GM19438 (cell line): ENCODE measurements at regions not wholly inside any gene's neighbourhood (a gene's known extent, or its start where the extent isn't known, plus 50 kb on each side); places are given as distances from the start of the nearest gene placed in this dataset.

Experiments
- ATAC-seq: cut with Tn5 transposase; IDR thresholded peaks from one replicate; pipeline ENCODE4 v1.9.1; 2021; ENCODE audit warnings: low read depth; ENCODE audit not compliant: unreplicated experiment

DNA sequence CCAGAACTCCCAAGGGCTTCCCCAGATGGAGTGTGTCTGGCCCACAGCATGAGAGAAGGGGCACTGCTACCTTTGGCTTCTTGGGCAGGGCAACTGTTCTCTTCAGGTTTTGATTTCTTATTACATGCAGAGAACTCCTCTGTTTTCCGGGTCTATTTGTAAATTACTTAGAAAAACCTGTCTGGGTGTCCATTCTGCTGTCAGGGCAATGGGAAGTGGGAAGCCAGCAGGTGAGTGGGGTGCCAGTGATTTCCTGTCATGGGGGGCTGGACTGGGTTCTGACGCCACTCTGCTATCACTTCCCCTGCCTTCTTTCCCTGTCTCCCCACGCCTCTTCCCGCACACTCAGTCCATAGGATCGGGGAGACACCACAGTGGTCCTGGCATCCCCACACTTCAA, 58.0 kb upstream of the LGALSL start:
- ATAC-seq: no peak

DNA sequence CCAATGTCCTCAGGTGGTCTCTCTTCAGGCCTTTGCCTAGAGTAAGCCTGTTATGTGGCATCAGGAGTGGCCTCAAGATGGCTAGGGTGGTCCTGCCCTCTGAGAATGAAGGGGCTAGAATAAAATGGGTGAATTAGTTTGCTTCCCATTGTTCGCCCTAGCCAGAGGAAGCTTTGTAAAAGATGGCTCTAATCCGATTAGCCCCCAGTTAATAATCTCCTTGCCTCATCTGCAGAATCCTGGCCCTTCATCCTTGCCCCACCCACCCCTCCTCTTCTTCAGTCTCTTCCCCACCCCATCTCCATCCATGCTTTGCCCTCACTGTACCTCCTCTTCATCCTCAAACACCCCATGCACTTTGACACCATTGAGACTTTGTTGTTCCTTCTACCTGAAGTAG, 57.4 kb upstream of the LGALSL start:
- no peak for ATAC-seq

DNA sequence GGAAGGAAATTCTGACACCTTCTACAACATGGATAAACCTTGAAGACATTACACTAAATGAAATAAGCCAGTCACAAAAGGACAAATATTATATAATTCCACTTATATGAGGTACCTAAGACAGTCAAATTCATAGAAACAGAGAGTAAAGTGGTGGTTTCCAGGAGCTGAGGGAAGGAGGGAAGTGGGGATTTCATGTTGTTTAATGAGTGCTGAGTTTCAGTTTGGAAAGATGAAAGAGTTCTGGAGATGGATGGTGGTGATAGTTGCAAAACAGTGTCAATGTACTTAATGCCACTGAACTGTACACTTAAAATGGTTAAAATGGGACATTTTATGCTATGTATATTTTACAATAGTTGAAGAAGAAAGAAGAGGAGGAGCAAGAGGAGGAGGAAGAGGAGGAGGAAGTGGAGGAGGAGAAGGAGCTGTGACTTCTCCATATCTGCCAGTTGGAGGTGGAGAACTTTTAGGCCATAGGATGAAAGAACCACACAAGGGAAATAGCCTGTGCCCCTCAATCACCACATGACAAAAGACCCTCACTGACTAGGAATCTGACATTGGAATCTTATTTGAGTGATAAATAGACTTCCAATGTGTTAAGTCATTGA, 55.3 kb upstream of the LGALSL start:
- ATAC-seq: no peak

DNA sequence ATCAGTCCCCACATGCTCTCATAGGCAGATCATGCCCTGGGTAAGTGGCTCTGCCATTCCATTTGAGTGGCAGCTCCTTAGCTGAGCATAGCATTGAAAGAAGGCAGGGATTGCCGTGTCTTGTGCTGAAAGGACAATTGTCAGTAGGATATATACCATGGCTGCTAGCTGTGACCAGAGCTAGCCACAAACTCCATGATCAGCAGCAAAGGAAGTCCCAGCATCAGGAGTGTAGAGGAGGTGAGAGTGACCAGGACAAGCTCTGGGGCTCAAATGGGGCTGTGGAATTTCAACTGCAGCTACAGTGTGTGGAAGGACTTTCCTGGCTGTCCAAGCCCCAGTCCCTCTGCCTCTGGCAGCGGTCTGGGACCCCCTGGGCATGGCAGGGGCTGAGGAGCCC, 54.4 kb upstream of the LGALSL start:
- ATAC-seq: no peak

DNA sequence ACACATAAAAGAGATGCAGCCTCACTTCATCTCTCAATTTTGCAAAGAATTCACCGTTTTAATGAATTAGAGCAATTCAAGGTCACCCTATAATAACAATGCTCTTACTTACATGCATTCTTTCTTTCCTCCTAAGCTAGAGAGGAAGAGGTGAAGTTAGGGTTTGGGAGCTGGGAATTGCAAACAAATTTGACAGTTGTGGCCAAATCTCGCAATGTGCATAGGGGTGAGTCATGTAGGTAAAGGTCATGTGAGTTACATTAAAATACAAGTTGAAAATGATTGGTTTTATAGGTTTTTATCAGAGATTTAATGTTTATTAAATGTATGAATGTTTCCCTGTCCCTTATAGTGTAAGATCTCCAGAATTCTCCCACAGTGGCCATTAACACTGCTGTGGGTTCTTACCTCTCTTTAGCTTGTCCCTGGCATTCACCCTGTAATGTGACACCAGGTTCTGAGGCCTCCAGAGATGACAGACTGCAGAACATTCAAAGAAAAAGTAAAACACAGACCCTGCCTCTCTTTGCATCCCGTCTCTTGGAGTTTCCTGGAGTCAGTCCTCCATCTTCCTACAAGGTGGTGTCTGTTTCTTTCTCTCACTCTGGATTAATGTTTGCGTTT, 53.7 kb upstream of the LGALSL start:
- ATAC-seq: no peak

DNA sequence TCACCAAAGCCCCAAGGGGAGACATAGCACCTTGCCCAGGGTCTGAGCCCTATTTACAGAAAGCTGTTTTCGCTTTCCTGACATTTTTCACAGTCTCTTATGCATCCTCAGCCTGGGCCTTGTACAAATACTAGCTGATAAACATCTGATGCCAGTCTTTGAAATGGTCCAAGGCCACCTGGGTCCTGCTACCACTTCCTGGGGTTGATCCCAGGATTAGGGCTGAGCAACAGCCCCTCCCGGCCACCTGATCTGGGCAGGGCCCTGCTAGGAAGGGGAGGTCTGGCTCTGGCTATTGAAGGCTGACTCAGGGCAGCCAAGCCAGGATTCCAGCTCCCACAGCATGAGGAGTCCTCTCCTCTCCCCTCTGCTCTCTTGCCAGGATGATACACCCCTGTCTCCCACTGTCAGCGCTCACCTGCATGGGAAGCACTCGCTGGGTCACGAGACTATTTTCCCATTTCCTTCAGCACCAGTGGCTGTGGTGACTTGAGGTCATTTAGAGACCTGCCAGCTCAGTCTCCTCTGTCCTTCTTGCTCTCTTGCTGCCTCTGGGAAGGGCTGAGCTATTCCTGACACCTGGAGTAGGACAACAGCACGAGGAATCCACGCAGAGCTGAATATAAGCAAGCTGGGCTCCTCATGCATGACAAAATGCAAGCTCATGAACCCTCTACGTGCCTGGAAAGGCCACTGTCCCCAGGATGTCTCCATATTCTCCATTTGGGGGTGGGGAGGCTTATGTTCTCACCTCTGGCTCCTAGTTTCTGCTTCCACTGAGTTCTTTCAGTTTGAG, 53.0 kb upstream of the LGALSL start:
- no peak for ATAC-seq

DNA sequence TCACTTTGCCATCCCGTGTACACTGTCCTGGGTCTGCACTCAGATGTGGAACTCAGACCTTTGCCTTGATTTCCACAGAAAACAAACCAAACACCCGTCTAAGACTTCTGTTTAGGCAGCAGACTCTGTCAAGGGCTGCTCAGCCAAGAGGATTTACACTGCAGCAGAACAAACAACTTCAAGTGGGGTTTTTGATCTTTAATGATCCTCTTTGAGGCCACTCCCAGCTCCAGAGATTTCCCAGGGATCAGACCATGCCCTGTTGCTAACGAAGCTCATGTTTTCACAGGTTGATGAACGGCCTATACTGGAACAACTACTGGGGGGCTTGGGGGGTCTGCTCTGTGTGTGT, 52.5 kb upstream of the LGALSL start:
- ATAC-seq: no peak

DNA sequence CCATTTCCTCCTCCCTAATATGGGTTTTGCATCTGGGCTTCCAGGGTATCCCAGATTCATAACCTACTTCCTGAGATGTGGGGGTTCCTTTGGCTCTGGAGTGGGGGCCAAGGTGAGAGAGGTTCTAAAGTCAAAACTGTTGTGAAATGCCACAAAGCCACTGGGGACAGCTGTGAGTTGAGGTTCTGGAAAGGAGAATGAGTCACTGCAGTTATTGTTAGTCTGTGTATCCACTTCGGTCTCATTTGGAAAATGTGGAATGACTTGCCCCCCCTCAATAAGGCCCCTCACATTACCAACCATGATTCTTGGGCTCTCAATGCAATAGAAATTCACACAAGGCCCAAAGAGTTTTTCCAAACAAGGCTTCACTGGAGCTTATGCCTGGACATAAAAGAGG, 51.1 kb upstream of the LGALSL start:
- ATAC-seq: no peak

DNA sequence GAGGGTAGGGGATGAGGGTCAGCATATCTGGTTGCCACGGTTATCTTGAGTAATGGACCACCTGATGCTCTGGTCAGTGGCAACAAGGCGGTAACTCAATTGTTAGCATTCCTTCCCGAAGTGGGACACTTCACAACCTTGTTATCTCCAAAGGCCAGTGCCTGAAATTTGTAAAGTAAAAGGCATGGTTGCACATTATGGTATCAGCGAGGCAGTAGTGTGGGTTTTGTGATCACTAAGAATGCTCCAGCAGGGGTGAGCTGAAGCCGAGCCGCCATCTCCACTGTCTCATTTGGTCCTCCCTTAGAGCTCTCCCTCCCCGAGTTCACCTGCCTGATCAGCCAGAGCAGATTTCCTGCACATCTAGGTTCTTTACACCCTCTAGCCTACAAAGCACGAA, 50.5 kb upstream of the LGALSL start:
- ATAC-seq: no peak

DNA sequence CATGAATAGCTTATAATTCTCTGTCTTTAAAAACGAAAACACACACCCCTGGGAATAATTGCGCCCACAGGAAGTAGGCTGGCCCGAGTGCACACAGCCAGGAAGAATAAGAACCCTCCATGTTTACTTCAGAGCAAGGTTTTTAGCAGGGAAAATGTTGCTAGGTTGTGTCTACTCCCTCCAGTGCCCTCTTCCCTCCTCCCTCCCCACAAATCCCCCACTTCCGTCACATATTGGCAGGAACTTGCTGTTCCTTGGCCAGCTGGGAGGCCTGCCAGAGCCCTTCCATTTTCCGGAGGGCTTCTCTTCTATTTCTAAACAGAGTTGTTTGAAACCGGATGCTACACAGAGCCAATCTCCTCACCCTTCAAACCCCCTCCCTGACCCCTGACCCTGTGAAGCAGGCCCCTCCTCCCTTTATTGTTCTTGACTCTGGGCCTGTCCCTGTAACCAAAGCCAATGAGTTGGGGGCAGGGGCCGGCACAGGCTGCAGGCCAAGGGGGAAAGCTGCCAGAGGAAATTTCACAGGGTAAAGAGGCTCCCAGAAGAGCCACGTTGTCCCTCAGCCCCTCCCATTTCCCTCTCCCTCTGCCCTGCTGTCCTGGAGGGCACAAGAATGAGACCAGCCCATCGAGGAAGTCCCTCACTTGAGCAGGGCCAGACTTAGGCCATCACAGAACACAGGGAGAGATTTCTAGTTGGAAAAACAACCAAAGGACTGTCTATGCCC, 49.8 kb upstream of the LGALSL start:
- ATAC-seq: no peak
